ENCODE measurements at regions not wholly inside any gene's neighbourhood (a gene's known extent, or its start where the extent isn't known, plus 50 kb on each side); places are given as distances from the start of the nearest gene placed in this dataset.

GRCh38 chr20:7010527-7010926 is 243.0 kb downstream of the BMP2 start:
- no peaks in the 10 kb centered on the region for H3K36me3 Mint-ChIP-seq (ENCODE audit: low read depth)
- no peak for DNase-seq
- H3K27ac Mint-ChIP-seq: no peak overlapping the region
- H3K4me1 Mint-ChIP-seq (ENCODE audit: low read depth): no peaks in the 10 kb centered on the region
- no peaks in the 10 kb centered on the region; the same call in 1 of the 2 replicates for H3K27me3 Mint-ChIP-seq (ENCODE audit: insufficient read depth)
- TF ChIP-seq CTCF (IDR thresholded peaks at IDR 0.05): no peak
- H3K4me3 Mint-ChIP-seq: no peak overlapping the region
- H3K9me3 Mint-ChIP-seq: peaks cover 50% of the 10 kb centered on the region

- H3K36me3 Mint-ChIP-seq (ENCODE audit: low read depth): no peaks in the 10 kb centered on the region
- no peak overlapping the region for H3K4me3 Mint-ChIP-seq
- no peaks in the 10 kb centered on the region for H3K4me1 Mint-ChIP-seq (ENCODE audit: low read depth)
- H3K27me3 Mint-ChIP-seq (ENCODE audit: insufficient read depth): no peaks in the 10 kb centered on the region
- H3K9me3 Mint-ChIP-seq: peaks cover 18% of the 10 kb centered on the region
- no peak for TF ChIP-seq CTCF (IDR thresholded peaks at IDR 0.05)
- no peak for DNase-seq
- H3K27ac Mint-ChIP-seq: no peak overlapping the region
Observed at GRCh38 chr20:7015257-7015656, 247.8 kb downstream of the BMP2 start.

GRCh38 chr20:7022597-7022996 is 255.1 kb downstream of the BMP2 start:
- Mint-ChIP-seq H3K4me1 (ENCODE audit: low read depth) (no peaks in the 10 kb centered on the region), H3K27me3 (ENCODE audit: insufficient read depth) (peaks cover 1% of the 10 kb centered on the region; the same call in 1 of the 2 replicates), H3K36me3 (ENCODE audit: low read depth) (peaks cover 6% of the 10 kb centered on the region; the same call in 1 of the 2 replicates), H3K27ac (no peak overlapping the region), H3K4me3 (no peak overlapping the region), H3K9me3 (peaks cover 48% of the 10 kb centered on the region)
- DNase-seq: no peak
- no peak for TF ChIP-seq CTCF (IDR thresholded peaks at IDR 0.05)

- TF ChIP-seq CTCF (IDR thresholded peaks at IDR 0.05): no peak
- DNase-seq: no peak
- H3K27me3 Mint-ChIP-seq (ENCODE audit: insufficient read depth): peaks cover 1% of the 10 kb centered on the region; the same call in 1 of the 2 replicates
- no peaks in the 10 kb centered on the region for H3K4me1 Mint-ChIP-seq (ENCODE audit: low read depth)
- peaks cover 6% of the 10 kb centered on the region; the same call in 1 of the 2 replicates for H3K36me3 Mint-ChIP-seq (ENCODE audit: low read depth)
- H3K4me3 Mint-ChIP-seq: no peak overlapping the region
- H3K27ac Mint-ChIP-seq: no peak overlapping the region
- H3K9me3 Mint-ChIP-seq: peaks cover 73% of the 10 kb centered on the region
Observed at GRCh38 chr20:7025635-7026034, 258.1 kb downstream of the BMP2 start.

GRCh38 chr20:7029019-7029418 is 261.5 kb downstream of the BMP2 start:
- H3K4me3 Mint-ChIP-seq: no peak overlapping the region
- DNase-seq: no peak
- no peak overlapping the region for H3K27ac Mint-ChIP-seq
- H3K9me3 Mint-ChIP-seq: peaks cover 55% of the 10 kb centered on the region
- no peaks in the 10 kb centered on the region for H3K36me3 Mint-ChIP-seq (ENCODE audit: low read depth)
- H3K27me3 Mint-ChIP-seq (ENCODE audit: insufficient read depth): no peaks in the 10 kb centered on the region; the same call in 1 of the 2 replicates
- TF ChIP-seq CTCF (IDR thresholded peaks at IDR 0.05): no peak
- H3K4me1 Mint-ChIP-seq (ENCODE audit: low read depth): no peaks in the 10 kb centered on the region

GRCh38 chr20:7031222-7031621 is 263.7 kb downstream of the BMP2 start:
- peaks cover 51% of the 10 kb centered on the region for H3K9me3 Mint-ChIP-seq
- no peaks in the 10 kb centered on the region for H3K4me1 Mint-ChIP-seq (ENCODE audit: low read depth)
- H3K27me3 Mint-ChIP-seq (ENCODE audit: insufficient read depth): no peaks in the 10 kb centered on the region
- H3K36me3 Mint-ChIP-seq (ENCODE audit: low read depth): no peaks in the 10 kb centered on the region
- DNase-seq: no peak
- no peak overlapping the region for H3K27ac Mint-ChIP-seq
- no peak overlapping the region for H3K4me3 Mint-ChIP-seq
- no peak for TF ChIP-seq CTCF (IDR thresholded peaks at IDR 0.05)

Data from HFFc6 (cell line).